AG04449 (cell line): ENCODE measurements at regions not wholly inside any gene's neighbourhood (a gene's known extent, or its start where the extent isn't known, plus 50 kb on each side); places are given as distances from the start of the nearest gene placed in this dataset.

Source experiments
- CTCF ChIA-PET: fragments of 350-600 bp; formaldehyde crosslinking; extraction: SDS; loops from one replicate; lab custom pipeline; 2021; ENCODE audit warnings: antibody characterized with exemption; lab: Yijun Ruan, JAX
- POLR2A ChIA-PET: fragments of 400-600, 350-600 bp; formaldehyde crosslinking; extraction: SDS; loops from one replicate; lab custom pipeline; 2020; ENCODE audit warnings: antibody characterized with exemption, inconsistent platforms; lab: Yijun Ruan, JAX
- DNase-seq: peaks from one replicate; pipeline ENCODE4 v3.0.0-alpha.2; 2010; ENCODE audit warnings: low read depth, low spot score
- H3K4me3 ChIP-seq: 2 replicates; pipeline ENCODE4 v1.5.1; 2011; ENCODE audit warnings: low read depth, mild to moderate bottlenecking, control low read depth, low read length
- TF ChIP-seq, protein P1 (sequence below): IDR thresholded peaks from one replicate; pipeline ENCODE4 v1.5.1; 2011; ENCODE audit warnings: mild to moderate bottlenecking, moderate library complexity, low read length, control low read depth, inconsistent platforms; ENCODE audit not compliant: insufficient read depth; ENCODE audit errors: missing control alignments

GRCh38 chr18:28846958-28847357 lies 670.0 kb upstream of the CDH2 start:
- ChIA-PET CTCF (no interaction called here), POLR2A (no interaction called here)
- DNase-seq, result no peak
- H3K4me3 ChIP-seq, result no peak overlapping the region
- TF ChIP-seq, protein P1, sequence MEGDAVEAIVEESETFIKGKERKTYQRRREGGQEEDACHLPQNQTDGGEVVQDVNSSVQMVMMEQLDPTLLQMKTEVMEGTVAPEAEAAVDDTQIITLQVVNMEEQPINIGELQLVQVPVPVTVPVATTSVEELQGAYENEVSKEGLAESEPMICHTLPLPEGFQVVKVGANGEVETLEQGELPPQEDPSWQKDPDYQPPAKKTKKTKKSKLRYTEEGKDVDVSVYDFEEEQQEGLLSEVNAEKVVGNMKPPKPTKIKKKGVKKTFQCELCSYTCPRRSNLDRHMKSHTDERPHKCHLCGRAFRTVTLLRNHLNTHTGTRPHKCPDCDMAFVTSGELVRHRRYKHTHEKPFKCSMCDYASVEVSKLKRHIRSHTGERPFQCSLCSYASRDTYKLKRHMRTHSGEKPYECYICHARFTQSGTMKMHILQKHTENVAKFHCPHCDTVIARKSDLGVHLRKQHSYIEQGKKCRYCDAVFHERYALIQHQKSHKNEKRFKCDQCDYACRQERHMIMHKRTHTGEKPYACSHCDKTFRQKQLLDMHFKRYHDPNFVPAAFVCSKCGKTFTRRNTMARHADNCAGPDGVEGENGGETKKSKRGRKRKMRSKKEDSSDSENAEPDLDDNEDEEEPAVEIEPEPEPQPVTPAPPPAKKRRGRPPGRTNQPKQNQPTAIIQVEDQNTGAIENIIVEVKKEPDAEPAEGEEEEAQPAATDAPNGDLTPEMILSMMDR, result no peak

DNA sequence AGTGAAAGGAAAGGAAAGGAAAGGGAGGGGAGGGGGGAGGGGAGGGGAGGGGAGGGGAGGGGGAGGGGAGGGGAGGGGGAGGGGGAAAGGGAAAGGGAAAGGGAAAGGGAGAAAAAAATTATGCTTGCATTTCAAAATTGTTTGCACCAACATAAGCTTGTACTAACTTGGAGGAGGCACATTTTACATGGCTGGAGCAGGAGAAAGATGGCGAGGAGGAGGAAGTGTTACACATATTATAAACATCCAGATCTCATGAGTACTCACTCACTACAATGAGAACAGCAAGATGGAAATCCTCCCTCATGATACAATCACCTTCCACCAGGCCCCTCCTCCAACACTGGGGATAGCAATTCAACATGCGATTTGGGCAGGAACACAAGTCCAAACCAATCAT lies 660.2 kb upstream of the CDH2 start:
- POLR2A ChIA-PET, result no interaction called here
- CTCF ChIA-PET, result interaction anchor here (1.2 kb wide), 1 partner anchor 17 kb away, joined by 3 read pairs; no protein-coding TSS in a partner anchor
- TF ChIP-seq, protein P1, result no peak
- no peak for DNase-seq
- H3K4me3 ChIP-seq, result no peak overlapping the region

DNA sequence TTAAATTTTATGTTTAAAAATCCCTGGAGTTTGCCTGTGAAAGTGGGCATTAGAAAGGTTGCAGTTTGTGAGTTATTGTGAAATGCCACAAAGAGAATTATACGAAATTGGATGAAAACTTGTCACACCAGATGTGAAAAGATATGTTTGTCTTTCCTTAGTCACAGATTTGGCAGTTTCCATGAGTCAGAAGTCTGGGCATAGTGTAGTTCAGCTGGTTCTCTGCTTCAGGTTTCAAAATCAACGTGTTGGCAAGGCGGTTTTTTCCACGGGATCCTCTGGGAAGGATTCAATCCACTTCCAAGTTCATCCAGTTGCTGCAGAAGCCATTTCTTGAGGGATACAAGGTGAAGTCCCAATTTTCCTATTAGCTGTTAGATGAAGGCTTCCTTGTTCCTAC lies 658.0 kb upstream of the CDH2 start:
- POLR2A ChIA-PET, result no interaction called here

DNA sequence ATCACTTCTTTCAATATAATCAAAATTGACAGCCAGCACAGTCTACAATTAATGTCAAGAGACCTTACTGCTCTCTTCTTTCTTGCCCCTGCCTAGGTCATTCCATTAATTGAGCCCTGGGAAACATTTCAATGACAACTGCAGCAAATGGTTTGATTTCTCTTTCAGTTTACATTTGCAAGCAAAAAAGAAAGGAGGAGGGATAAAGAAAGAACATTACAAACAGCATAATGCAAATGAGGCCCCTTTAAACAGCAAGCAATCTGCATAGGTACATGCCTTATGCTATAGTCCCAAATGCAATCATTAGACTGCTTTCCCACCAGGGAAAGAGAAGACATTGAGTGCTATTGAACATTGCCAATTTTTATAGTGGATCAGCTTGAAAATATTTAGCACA lies 655.0 kb upstream of the CDH2 start:
- H3K4me3 ChIP-seq, result no peak overlapping the region
- TF ChIP-seq, protein P1, result no peak
- ChIA-PET CTCF (no interaction called here), POLR2A (no interaction called here)
- no peak for DNase-seq

More for the DNA sequence above, 658.0 kb upstream of the CDH2 start:
- TF ChIP-seq, protein P1, result no peak
- CTCF ChIA-PET, result no interaction called here
- DNase-seq, result no peak
- no peak overlapping the region for H3K4me3 ChIP-seq

DNA sequence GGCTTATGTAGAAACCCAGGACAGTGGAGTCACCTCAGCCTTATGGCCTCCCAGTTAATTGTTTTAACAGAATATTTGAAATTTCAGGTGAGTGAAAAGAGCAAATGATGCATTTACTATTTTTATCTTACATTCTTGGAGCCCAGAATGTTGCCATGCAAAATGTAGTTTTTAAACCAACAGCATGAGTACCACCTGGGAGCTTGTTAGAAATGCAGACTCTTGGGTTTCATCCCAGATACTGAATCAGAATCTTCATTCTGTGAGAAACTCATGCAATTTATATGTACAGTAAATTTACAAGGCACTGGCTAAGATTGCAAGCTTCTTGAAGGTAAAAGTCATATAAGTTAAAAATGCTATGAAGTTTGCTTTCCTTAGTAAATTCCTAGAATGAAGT lies 654.5 kb upstream of the CDH2 start:
- POLR2A ChIA-PET, result no interaction called here
- TF ChIP-seq, protein P1, result no peak
- no peak for DNase-seq
- CTCF ChIA-PET, result no interaction called here
- no peak overlapping the region for H3K4me3 ChIP-seq

GRCh38 chr18:28826107-28826506 lies 649.2 kb upstream of the CDH2 start:
- no peak overlapping the region for H3K4me3 ChIP-seq
- POLR2A ChIA-PET, result no interaction called here
- TF ChIP-seq, protein P1, result no peak
- DNase-seq, result no peak
- CTCF ChIA-PET, result no interaction called here

GRCh38 chr18:28824183-28824574 lies 647.2 kb upstream of the CDH2 start:
- no peak overlapping the region for H3K4me3 ChIP-seq
- ChIA-PET POLR2A (no interaction called here), CTCF (no interaction called here)
- no peak for DNase-seq
- TF ChIP-seq, protein P1, result no peak
